ENCODE measurements at regions not wholly inside any gene's neighbourhood (a gene's known extent, or its start where the extent isn't known, plus 50 kb on each side); places are given as distances from the start of the nearest gene placed in this dataset.

DNA sequence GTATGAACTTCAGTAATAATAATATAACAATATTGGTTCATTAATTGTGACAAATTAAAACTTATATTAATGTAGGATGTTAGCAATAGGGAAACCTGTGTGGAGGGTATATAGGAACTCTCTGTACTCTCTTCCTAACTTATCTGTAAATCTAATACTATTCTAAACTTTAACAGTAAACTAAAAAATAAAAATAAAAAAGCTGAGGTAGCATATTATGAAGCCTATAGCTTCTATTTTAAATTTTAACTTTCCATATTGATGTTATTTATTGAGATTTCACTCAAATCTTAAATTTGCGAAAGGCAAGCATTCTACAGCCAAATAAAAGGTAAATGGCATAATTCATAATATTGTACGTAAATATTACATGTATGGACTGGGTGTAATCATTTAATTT, 326.4 kb downstream of the MEI4 start:
- Histone ChIP-seq H3K27ac (ENCODE audit: low read depth) (no peak overlapping the region), H3K36me3 (ENCODE audit: insufficient read depth) (no peaks in the 10 kb centered on the region), H3K4me3 (ENCODE audit: low read depth, low read length) (no peak overlapping the region), H3K4me1 (ENCODE audit: insufficient read depth) (no peaks in the 10 kb centered on the region)
- 81% methylated on average over 2 of the region's 2 CpGs for WGBS
- no peak for DNase-seq (ENCODE audit: extremely low spot score)

DNA sequence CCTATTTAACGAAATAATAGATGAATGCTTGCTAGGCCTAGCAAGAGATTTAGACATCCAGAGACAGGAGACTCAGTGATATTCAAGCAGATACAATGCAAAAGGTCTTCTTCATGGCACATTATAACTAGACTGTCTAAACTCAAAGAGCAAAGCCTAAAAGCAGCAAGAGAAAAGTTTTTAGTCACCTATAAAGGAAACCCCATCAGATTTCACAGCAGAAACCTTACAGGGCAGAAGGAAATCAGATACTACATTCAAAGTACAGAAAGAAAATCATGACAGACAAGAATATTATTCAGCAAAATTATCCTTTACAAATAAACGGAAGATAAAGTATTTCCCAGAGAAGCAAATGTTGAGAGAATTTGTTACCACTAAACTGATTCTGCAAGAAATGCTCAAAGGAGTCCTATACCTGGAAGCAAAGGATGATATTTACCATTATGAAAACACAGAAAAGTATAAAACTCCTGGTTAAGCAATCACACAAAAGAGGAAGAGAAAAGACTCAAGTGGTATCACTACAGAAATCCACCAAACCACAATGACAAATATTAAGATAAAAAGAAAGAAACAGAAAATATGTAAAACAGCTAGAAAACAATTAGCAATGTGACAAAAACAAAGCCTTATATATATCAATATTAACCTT, 333.7 kb downstream of the MEI4 start:
- no peaks in the 10 kb centered on the region for H3K36me3 ChIP-seq (ENCODE audit: insufficient read depth)
- no peak overlapping the region for H3K4me3 ChIP-seq (ENCODE audit: low read depth, low read length)
- 72% methylated on average over 2 of the region's 2 CpGs for WGBS
- H3K4me1 ChIP-seq (ENCODE audit: insufficient read depth), result no peaks in the 10 kb centered on the region
- no peak for DNase-seq (ENCODE audit: extremely low spot score)
- no peak overlapping the region for H3K27ac ChIP-seq (ENCODE audit: low read depth)

DNA sequence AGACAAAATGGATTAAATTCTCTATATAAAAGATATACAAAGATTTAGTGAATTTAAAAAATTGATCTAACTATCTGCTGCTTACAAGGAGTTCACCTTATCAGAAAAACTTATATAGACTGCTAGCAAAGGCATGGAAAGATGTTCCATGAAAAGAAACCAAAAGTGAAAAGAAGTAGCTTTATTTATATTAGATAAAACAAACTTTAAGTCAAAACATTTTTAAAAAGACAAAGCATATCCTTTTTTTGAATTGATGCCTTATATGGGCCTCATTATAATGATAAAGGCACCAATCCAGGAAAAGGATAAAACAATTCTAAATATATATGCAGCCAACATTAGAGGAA, 334.2 kb downstream of the MEI4 start:
- no peak overlapping the region for H3K4me3 ChIP-seq (ENCODE audit: low read depth, low read length)
- H3K36me3 ChIP-seq (ENCODE audit: insufficient read depth), result no peaks in the 10 kb centered on the region
- no peak for DNase-seq (ENCODE audit: extremely low spot score)
- no peak overlapping the region for H3K27ac ChIP-seq (ENCODE audit: low read depth)
- H3K4me1 ChIP-seq (ENCODE audit: insufficient read depth), result no peaks in the 10 kb centered on the region

DNA sequence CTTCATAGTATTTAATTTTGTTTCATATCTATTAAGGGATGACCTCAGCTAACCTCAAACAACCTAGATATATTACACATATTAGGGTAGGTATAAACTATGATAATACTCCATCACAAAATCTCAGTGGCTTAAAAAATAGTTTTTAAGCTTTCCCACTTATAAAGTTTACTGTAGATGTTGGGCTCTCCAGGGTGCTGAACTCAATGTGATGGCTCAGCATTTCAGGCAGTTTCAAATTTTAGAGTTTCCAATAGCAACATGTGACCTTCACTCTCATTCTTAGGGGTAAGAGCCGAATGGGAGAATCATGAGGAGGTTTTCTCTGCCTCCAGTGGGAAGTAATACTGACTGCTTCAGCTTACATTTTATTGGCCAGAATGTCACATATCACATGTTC, 357.3 kb downstream of the MEI4 start:
- Histone ChIP-seq H3K4me3 (ENCODE audit: low read depth, low read length) (no peak overlapping the region), H3K4me1 (ENCODE audit: insufficient read depth) (no peaks in the 10 kb centered on the region), H3K36me3 (ENCODE audit: insufficient read depth) (no peaks in the 10 kb centered on the region), H3K27ac (ENCODE audit: low read depth) (no peak overlapping the region)
- WGBS, result 55% methylated on average over 1 of the region's 1 CpG
- no peak for DNase-seq (ENCODE audit: extremely low spot score)

DNA sequence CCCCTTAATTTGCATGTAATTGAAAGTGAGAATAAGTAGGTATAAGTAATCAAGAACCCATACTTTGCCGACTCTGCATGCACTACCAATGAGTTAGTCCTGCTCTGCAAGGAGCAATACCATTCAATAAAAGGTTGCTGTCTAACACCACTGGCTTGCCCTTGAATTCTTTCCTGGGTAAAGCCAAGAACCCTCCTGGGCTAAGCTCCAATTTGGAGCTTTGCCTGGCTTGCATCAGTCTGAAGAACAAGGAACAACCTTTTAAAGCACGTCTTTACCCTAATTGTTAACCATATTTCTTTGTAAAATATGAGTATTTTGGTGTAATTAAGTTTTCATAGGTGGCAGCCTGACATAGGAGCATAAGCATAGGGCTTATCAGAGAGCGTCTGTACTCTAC, 367.7 kb downstream of the MEI4 start:
- no peak for DNase-seq (ENCODE audit: extremely low spot score)
- no peaks in the 10 kb centered on the region for H3K36me3 ChIP-seq (ENCODE audit: insufficient read depth)
- H3K4me3 ChIP-seq (ENCODE audit: low read depth, low read length), result no peak overlapping the region
- H3K27ac ChIP-seq (ENCODE audit: low read depth), result no peak overlapping the region
- no peaks in the 10 kb centered on the region for H3K4me1 ChIP-seq (ENCODE audit: insufficient read depth)
- 74% methylated on average over 3 of the region's 3 CpGs for WGBS

DNA sequence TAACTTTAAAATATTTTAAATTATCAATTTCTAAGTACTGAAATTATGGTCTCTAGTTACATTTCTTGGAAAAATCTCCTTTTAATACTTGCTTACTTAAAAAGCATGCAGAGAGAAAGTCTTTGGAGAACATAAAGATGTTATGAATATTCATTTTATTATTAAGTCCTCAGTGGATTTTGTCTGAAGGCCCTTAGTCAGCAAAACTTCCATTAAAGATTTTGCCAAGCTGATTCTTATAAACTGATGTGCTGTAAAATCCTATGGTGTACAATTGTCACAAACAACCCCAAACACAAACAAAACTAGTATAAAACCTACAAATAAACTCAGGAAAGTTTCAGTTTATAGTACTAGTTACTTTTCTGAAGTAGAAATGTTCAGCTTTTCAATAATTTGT, 372.7 kb downstream of the MEI4 start:
- no peak overlapping the region for H3K27ac ChIP-seq (ENCODE audit: low read depth)
- no peak overlapping the region for H3K4me3 ChIP-seq (ENCODE audit: low read depth, low read length)
- H3K4me1 ChIP-seq (ENCODE audit: insufficient read depth), result no peaks in the 10 kb centered on the region
- DNase-seq (ENCODE audit: extremely low spot score), result no peak
- H3K36me3 ChIP-seq (ENCODE audit: insufficient read depth), result no peaks in the 10 kb centered on the region

DNA sequence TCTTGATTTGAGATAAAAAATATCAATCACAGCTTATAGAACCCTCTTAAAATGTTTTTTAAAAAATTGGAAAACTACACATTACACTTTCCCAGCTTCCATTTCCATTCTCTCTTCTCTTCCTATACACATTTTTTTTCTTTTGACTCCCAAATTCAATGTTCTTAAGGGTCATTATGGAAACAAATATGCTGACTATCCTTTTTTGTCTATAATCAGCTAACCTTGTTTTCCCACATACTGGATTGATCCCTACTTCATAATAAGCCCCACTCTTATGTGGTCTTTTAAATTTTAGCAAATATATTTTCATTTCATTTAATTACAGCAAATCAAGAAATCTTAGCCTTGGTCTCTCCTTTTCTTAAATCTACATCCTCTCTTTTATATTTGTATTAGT, 378.4 kb downstream of the MEI4 start:
- H3K4me1 ChIP-seq (ENCODE audit: insufficient read depth), result no peaks in the 10 kb centered on the region
- no peak overlapping the region for H3K27ac ChIP-seq (ENCODE audit: low read depth)
- no peak for DNase-seq (ENCODE audit: extremely low spot score)
- no peak overlapping the region for H3K4me3 ChIP-seq (ENCODE audit: low read depth, low read length)
- H3K36me3 ChIP-seq (ENCODE audit: insufficient read depth), result no peaks in the 10 kb centered on the region

DNA sequence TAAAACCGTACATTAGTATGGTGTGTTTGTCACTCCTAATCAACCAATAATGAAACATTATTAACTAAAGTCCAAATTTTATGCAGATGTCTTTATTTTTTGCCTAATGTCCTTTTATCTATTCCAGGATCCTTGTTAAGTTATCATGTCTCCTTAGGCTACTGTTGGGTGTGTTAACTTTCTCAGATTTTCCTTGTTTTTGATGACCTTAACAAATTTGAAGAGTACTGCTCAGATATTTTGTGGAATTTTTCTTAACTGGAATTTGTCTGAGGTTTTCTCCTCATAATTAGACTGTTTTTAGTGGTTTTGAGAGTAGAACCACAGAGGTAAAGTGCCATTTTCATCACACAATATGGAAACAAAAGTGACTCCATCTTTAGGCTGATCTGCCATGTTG, 406.3 kb downstream of the MEI4 start:
- Histone ChIP-seq H3K36me3 (ENCODE audit: insufficient read depth) (no peaks in the 10 kb centered on the region), H3K27ac (ENCODE audit: low read depth) (no peak overlapping the region), H3K4me1 (ENCODE audit: insufficient read depth) (no peaks in the 10 kb centered on the region), H3K4me3 (ENCODE audit: low read depth, low read length) (no peak overlapping the region)
- DNase-seq (ENCODE audit: extremely low spot score), result no peak
- 90% methylated on average over 1 of the region's 1 CpG for WGBS

DNA sequence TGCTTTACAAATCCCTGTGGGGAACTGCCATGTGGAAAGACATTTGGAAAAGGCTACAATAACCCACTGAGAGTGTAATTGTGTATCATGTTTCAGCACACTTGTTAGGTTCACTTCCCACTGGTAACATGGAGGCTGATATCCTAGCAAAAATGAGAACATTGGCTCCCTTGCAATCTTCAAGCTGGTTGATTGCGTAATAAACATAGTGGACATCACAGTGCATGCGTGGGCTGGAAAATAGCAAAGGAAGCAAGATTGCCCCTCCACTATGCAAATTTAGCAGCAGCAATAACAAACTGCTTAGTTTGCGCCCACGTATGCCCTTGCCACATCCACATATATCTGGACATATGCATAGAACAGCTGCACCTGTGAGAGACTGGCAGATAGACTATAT, 410.2 kb downstream of the MEI4 start:
- WGBS, result 87% methylated on average over 4 of the region's 4 CpGs
- Histone ChIP-seq H3K36me3 (ENCODE audit: insufficient read depth) (no peaks in the 10 kb centered on the region), H3K4me3 (ENCODE audit: low read depth, low read length) (no peak overlapping the region), H3K4me1 (ENCODE audit: insufficient read depth) (no peaks in the 10 kb centered on the region), H3K27ac (ENCODE audit: low read depth) (no peak overlapping the region)
- no peak for DNase-seq (ENCODE audit: extremely low spot score)

DNA sequence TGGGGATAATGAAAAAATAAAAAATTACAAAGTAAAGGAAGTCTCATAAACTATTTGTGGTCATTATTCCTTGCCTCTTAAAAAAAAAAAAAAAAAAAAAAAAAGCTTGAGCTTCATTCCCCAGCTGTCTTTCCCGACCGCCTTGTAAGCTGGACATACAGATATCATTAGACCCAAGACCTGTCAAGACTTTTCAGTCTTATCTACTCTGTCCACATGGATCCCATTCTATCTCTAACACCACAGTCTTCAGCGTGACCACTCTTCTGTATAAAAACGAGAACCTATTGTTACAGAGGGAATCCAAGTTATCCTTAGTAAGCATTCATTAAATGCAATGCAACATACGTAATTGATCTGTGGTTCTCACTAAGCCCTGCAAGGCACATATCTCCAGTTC, 423.5 kb downstream of the MEI4 start:
- H3K27ac ChIP-seq (ENCODE audit: low read depth), result no peak overlapping the region
- WGBS, result 84% methylated on average over 5 of the region's 5 CpGs
- no peak for DNase-seq (ENCODE audit: extremely low spot score)

DNA sequence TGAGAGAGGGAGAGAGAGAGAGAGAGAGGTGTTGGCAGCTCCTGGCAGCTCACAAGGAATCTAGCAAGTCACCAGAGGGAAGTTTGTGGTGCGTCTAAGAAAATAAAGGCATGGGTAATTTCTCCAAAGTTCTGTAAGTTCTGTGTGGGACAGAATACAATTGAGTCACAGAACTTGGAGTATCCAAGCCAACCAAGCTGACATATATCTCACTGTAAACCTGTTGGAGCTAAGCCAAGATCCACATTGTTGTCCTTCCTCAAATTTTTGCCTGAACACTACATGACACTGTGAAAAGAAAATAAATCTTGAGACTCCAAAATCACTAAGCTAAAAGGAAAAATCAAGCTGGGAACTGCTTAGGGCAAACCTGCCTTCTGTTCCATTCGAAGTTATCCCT, 436.7 kb downstream of the MEI4 start:
- no peak for DNase-seq (ENCODE audit: extremely low spot score)
- H3K27ac ChIP-seq (ENCODE audit: low read depth), result no peak overlapping the region
- WGBS, result 28% methylated on average over 2 of the region's 2 CpGs
- H3K36me3 ChIP-seq (ENCODE audit: insufficient read depth), result no peaks in the 10 kb centered on the region
- no peaks in the 10 kb centered on the region for H3K4me1 ChIP-seq (ENCODE audit: insufficient read depth)
- no peak overlapping the region for H3K4me3 ChIP-seq (ENCODE audit: low read depth, low read length)

More for the DNA sequence above, 423.5 kb downstream of the MEI4 start:
- Histone ChIP-seq H3K4me1 (ENCODE audit: insufficient read depth) (no peaks in the 10 kb centered on the region), H3K36me3 (ENCODE audit: insufficient read depth) (no peaks in the 10 kb centered on the region), H3K4me3 (ENCODE audit: low read depth, low read length) (no peak overlapping the region)

DNA sequence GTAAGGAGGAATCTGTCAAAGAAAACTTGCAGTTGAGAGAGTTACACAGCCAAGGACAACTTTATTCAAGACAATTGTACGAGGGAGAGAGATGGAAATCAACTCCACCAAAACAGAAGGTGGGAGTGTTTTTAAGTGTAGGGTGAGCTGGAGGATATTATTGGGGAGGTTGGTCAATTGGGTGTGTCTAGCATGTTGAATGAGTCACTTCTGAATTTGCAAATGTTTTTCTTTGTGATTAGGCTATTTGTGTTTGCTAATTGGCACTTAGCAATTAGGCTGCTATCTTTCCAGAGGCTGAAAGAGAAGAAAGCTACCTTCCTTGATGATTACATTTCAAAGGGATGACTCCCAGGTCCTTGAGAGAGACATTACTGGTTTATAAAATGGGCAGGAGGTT, 441.1 kb downstream of the MEI4 start:
- DNase-seq (ENCODE audit: extremely low spot score), result no peak
- H3K36me3 ChIP-seq (ENCODE audit: insufficient read depth), result no peaks in the 10 kb centered on the region
- no peaks in the 10 kb centered on the region for H3K4me1 ChIP-seq (ENCODE audit: insufficient read depth)
- H3K4me3 ChIP-seq (ENCODE audit: low read depth, low read length), result no peak overlapping the region
- 49% methylated on average over 1 of the region's 1 CpG for WGBS
- H3K27ac ChIP-seq (ENCODE audit: low read depth), result no peak overlapping the region

DNA sequence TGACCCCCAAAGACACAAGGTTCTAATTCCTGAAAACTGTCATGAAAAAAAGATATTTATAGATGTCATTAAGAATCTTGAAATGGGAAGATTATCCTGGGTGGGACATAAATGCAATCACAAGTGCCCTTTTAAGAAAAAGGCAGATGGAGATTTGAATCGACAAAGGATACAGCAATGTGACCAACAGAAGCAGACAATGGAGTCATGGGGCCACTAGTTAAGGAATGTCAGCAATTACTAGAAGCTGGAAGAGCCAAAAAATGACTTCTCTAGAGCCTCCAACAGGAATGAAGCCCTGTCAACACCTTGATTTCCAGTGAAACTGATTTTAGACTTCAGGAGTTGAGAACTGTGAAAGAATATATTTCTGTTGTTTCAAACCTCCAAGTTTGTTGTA, 448.5 kb downstream of the MEI4 start:
- no peaks in the 10 kb centered on the region for H3K4me1 ChIP-seq (ENCODE audit: insufficient read depth)
- 79% methylated on average over 1 of the region's 1 CpG for WGBS
- DNase-seq (ENCODE audit: extremely low spot score), result no peak
- no peak overlapping the region for H3K4me3 ChIP-seq (ENCODE audit: low read depth, low read length)
- H3K36me3 ChIP-seq (ENCODE audit: insufficient read depth), result no peaks in the 10 kb centered on the region
- no peak overlapping the region for H3K27ac ChIP-seq (ENCODE audit: low read depth)

DNA sequence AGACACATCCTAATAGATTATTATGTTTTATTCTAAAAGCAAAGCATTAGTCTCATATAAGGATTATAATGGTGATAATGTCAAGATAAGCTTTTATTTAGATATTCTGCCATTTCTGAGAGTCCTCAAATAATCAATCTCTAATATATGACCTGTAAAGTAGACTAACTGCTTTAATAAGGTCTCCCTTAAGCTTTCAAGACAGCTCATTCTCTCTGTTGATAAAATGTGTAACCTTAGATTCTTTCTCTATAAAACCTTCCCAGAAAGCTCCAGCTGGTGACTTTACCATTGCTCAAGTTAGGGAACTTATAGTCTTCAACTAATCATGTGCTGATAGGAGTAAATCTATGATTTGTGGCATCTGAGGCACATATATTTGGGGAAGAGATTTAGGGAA, 457.8 kb downstream of the MEI4 start:
- H3K36me3 ChIP-seq (ENCODE audit: insufficient read depth), result no peaks in the 10 kb centered on the region
- DNase-seq (ENCODE audit: extremely low spot score), result no peak
- no peak overlapping the region for H3K27ac ChIP-seq (ENCODE audit: low read depth)
- H3K4me1 ChIP-seq (ENCODE audit: insufficient read depth), result no peaks in the 10 kb centered on the region
- H3K4me3 ChIP-seq (ENCODE audit: low read depth, low read length), result no peak overlapping the region

DNA sequence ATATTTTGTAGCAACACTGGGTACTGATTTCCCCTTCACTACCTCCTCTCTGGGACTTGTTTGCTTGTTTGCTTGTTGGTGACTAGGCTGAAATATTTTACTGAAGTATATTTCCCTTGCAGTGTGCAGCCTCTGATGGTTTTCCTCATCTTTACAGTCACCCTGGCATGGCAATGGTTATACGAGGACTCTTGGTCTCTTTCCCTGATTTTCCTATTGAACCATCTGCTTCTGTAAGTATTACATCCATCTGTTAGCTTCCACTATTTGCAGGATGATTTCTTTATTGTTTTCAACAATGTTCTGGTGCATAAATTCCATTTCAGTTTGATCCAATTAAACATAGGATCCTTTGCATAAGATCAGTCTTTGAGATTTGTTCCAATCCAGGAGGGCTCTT, 465.1 kb downstream of the MEI4 start:
- WGBS, result 47% methylated on average over 1 of the region's 1 CpG
- Histone ChIP-seq H3K27ac (ENCODE audit: low read depth) (no peak overlapping the region), H3K4me3 (ENCODE audit: low read depth, low read length) (no peak overlapping the region), H3K36me3 (ENCODE audit: insufficient read depth) (no peaks in the 10 kb centered on the region), H3K4me1 (ENCODE audit: insufficient read depth) (no peaks in the 10 kb centered on the region)
- no peak for DNase-seq (ENCODE audit: extremely low spot score)
